Body of pancreas (tissue), 4 donors: ENCODE measurements at regions not wholly inside any gene's neighbourhood (a gene's known extent, or its start where the extent isn't known, plus 50 kb on each side); places are given as distances from the start of the nearest gene placed in this dataset.

ENCODE experiments used
- POLR2A ChIP-seq, 3 donors: fragments of 450-650 bp; IDR thresholded peaks; one replicate each; pipeline ENCODE4 v1.6.1; 2016; ENCODE audit warnings: antibody characterized with exemption in 3 of 3, mild to moderate bottlenecking in 2 of 3
- TF ChIP-seq, protein P1 (sequence below), 7 experiments: fragments of 450-650 bp in 4 of 7; fragments of 200-600 bp in 3 of 7; sonication (generic) in 3 of 7; IDR thresholded peaks; one replicate each; pipeline ENCODE4 v1.5.1; 2016 to 2019; ENCODE audit warnings: antibody characterized with exemption in 7 of 7

DNA sequence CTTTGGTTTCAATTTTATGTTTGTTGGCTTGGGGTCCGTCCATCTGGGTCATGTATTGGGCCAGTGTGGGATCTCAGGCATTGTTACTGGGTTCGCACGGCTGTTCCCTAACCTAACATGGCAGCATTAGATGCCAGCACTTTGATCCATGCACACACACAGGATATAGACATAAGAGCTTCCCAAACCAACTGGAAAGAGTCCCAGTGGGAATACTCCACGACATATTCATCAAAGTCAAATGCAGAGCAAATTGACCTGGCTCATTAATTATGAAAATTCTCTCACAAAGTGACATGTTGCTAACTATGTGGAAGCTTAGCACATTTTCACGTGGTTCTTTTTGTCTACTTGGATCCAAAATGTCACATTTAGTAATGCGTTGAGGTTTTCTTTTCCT, 130.4 kb downstream of the SETD4 start:
- TF ChIP-seq, protein P1, sequence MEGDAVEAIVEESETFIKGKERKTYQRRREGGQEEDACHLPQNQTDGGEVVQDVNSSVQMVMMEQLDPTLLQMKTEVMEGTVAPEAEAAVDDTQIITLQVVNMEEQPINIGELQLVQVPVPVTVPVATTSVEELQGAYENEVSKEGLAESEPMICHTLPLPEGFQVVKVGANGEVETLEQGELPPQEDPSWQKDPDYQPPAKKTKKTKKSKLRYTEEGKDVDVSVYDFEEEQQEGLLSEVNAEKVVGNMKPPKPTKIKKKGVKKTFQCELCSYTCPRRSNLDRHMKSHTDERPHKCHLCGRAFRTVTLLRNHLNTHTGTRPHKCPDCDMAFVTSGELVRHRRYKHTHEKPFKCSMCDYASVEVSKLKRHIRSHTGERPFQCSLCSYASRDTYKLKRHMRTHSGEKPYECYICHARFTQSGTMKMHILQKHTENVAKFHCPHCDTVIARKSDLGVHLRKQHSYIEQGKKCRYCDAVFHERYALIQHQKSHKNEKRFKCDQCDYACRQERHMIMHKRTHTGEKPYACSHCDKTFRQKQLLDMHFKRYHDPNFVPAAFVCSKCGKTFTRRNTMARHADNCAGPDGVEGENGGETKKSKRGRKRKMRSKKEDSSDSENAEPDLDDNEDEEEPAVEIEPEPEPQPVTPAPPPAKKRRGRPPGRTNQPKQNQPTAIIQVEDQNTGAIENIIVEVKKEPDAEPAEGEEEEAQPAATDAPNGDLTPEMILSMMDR (IDR thresholded peaks at IDR 0.05), result no peak
- TF ChIP-seq POLR2A (IDR thresholded peaks at IDR 0.05), result no peak
